IPS-11a (cell line): ENCODE measurements at regions not wholly inside any gene's neighbourhood (a gene's known extent, or its start where the extent isn't known, plus 50 kb on each side); places are given as distances from the start of the nearest gene placed in this dataset.

Source experiments
- H3K4me3 ChIP-seq: one replicate; pipeline ENCODE4 v1.5.1; 2013; ENCODE audit warnings: low read depth, low read length, control low read depth

- no peak overlapping the region for H3K4me3 ChIP-seq
These were observed 110.9 kb upstream of the PKDCC start for GRCh38 chr2:41936771-41937463.

- H3K4me3 ChIP-seq, result no peak overlapping the region
These were observed 110.3 kb upstream of the PKDCC start for GRCh38 chr2:41937464-41937906.

GRCh38 chr2:41937921-41938708, 109.7 kb upstream of the PKDCC start:
- no peak overlapping the region for H3K4me3 ChIP-seq

- no peak overlapping the region for H3K4me3 ChIP-seq
These were observed 107.6 kb upstream of the PKDCC start for GRCh38 chr2:41940060-41940744.

- H3K4me3 ChIP-seq, result no peak overlapping the region
These were observed 107.1 kb upstream of the PKDCC start for GRCh38 chr2:41940745-41941063.

GRCh38 chr2:41941831-41942230, 106.0 kb upstream of the PKDCC start:
- H3K4me3 ChIP-seq, result no peak overlapping the region

GRCh38 chr2:41942278-41942677, 105.5 kb upstream of the PKDCC start:
- H3K4me3 ChIP-seq, result no peak overlapping the region

- no peak overlapping the region for H3K4me3 ChIP-seq
These were observed 104.7 kb upstream of the PKDCC start for GRCh38 chr2:41943159-41943558.

GRCh38 chr2:41944220-41944880, 103.5 kb upstream of the PKDCC start:
- H3K4me3 ChIP-seq, result no peak overlapping the region

- no peak overlapping the region for H3K4me3 ChIP-seq
These were observed 100.0 kb upstream of the PKDCC start for GRCh38 chr2:41947701-41948396.

- no peak overlapping the region for H3K4me3 ChIP-seq
These were observed 99.4 kb upstream of the PKDCC start for GRCh38 chr2:41948397-41948763.

GRCh38 chr2:41949091-41949882, 98.5 kb upstream of the PKDCC start:
- no peak overlapping the region for H3K4me3 ChIP-seq

- H3K4me3 ChIP-seq, result no peak overlapping the region
These were observed 97.7 kb upstream of the PKDCC start for GRCh38 chr2:41949883-41950665.

GRCh38 chr2:41950666-41950960, 97.2 kb upstream of the PKDCC start:
- no peak overlapping the region for H3K4me3 ChIP-seq

- no peak overlapping the region for H3K4me3 ChIP-seq
These were observed 93.2 kb upstream of the PKDCC start for GRCh38 chr2:41954304-41955291.

GRCh38 chr2:41955316-41956043, 92.3 kb upstream of the PKDCC start:
- no peak overlapping the region for H3K4me3 ChIP-seq

- no peak overlapping the region for H3K4me3 ChIP-seq
These were observed 90.4 kb upstream of the PKDCC start for GRCh38 chr2:41957431-41957830.

GRCh38 chr2:41958251-41958650, 89.6 kb upstream of the PKDCC start:
- H3K4me3 ChIP-seq, result no peak overlapping the region
